Activated CD4-positive, alpha-beta memory T cell treated with anti-CD3 and anti-CD28 coated beads for 36 hours (primary cell): ENCODE measurements at regions not wholly inside any gene's neighbourhood (a gene's known extent, or its start where the extent isn't known, plus 50 kb on each side); places are given as distances from the start of the nearest gene placed in this dataset.
"Not testable (repeated sequence)": the region's sequence is repeated elsewhere in the genome, so short reads cannot be mapped to it uniquely, and the experiment has no call there.

Source experiments
- CTCF ChIA-PET: fragments of 350-600 bp; sonication (Branson Sonifier 250); formaldehyde crosslinking; loops from one replicate; lab custom pipeline; 2021; ENCODE audit warnings: antibody characterized with exemption, inconsistent platforms; lab: Charles Lee
- POLR2A ChIA-PET: fragments of 350-600 bp; sonication (Branson Sonifier 250); formaldehyde crosslinking; loops from one replicate; lab custom pipeline; 2021; ENCODE audit warnings: antibody characterized with exemption; lab: Charles Lee
- DNase-seq: peaks from one replicate; pipeline ENCODE4 v3.0.0-alpha.2; 2020
- H3K27ac Mint-ChIP-seq: one replicate; pipeline ENCODE4 v1.8.0; 2021; ENCODE audit warnings: mixed read lengths
- H3K27me3 Mint-ChIP-seq: one replicate; pipeline ENCODE4 v1.8.0; 2021; ENCODE audit warnings: mixed read lengths
- H3K36me3 Mint-ChIP-seq: one replicate; pipeline ENCODE4 v1.8.0; 2021; ENCODE audit warnings: mixed read lengths
- H3K4me1 Mint-ChIP-seq: one replicate; pipeline ENCODE4 v1.8.0; 2021; ENCODE audit warnings: low read depth, mixed read lengths
- H3K4me3 Mint-ChIP-seq: one replicate; pipeline ENCODE4 v1.8.0; 2021; ENCODE audit warnings: mild to moderate bottlenecking, mixed read lengths
- H3K9me3 Mint-ChIP-seq: one replicate; pipeline ENCODE4 v1.8.0; 2021; ENCODE audit warnings: mixed read lengths
- intact Hi-C: fragments of 100-400 bp; cut with micrococcal nuclease; formaldehyde crosslinking; loops from one replicate; pipeline ENCODE4 v1.15.1; 2023

DNA sequence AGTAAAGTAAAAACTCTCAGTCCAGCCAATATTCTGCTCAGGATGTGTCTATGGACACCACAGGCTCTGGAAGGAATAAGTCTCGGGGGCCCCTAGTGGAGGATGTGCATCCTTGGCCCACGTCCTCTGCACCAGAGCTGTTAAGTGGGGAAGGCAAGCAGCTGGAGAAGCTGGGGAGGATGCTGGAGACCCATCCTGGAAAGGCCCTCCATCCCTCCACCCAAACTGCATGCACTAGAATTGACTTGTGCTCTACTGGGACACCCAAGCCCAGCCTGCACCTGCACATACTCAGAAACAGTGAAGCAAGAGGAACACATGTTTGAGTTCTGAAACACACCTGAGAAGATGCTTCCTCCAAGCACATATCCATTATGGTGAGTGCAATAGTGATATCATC lies 307.8 kb downstream of the TSHZ3 start:
- H3K27ac Mint-ChIP-seq, result no peak overlapping the region
- POLR2A ChIA-PET, result no interaction called here
- no peaks in the 10 kb centered on the region for H3K4me1 Mint-ChIP-seq
- no peak for DNase-seq
- no peaks in the 10 kb centered on the region for H3K9me3 Mint-ChIP-seq
- intact Hi-C loops, result no loop called here
- H3K27me3 Mint-ChIP-seq, result peaks cover 13% of the 10 kb centered on the region
- H3K4me3 Mint-ChIP-seq, result no peak overlapping the region
- CTCF ChIA-PET, result interaction anchor here (1.1 kb wide), 1 partner anchor 11 kb away, joined by 3 read pairs; no protein-coding TSS in a partner anchor
- H3K36me3 Mint-ChIP-seq, result no peaks in the 10 kb centered on the region

DNA sequence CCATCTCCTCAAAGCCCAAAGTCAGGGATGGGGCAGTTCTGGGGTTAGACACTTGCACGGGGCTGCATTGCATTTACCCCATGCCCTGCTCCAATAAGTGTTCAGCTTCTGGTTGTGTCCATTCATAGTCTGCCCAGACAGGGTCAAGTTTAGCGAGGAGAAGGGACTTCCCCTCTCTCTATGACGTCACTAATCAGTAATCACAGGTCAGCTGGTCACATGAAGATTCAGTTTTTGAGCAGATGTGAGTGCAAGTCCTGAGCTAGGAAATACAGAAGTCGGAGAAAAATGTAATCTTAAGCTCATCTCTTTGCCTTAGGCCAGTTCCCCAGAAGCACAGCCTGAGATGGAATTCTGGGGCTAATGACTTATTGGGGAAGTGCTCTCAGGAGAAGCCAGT lies 310.1 kb downstream of the TSHZ3 start:
- ChIA-PET CTCF (no interaction called here), POLR2A (interaction anchor here (1.1 kb wide), 1 partner anchor 10 kb away, joined by 3 read pairs; no protein-coding TSS in a partner anchor)
- H3K27me3 Mint-ChIP-seq, result peaks cover 13% of the 10 kb centered on the region
- H3K27ac Mint-ChIP-seq, result no peak overlapping the region
- no peaks in the 10 kb centered on the region for H3K4me1 Mint-ChIP-seq
- H3K36me3 Mint-ChIP-seq, result no peaks in the 10 kb centered on the region
- DNase-seq, result no peak
- H3K9me3 Mint-ChIP-seq, result no peaks in the 10 kb centered on the region
- intact Hi-C loops, result no loop called here
- H3K4me3 Mint-ChIP-seq, result no peak overlapping the region

DNA sequence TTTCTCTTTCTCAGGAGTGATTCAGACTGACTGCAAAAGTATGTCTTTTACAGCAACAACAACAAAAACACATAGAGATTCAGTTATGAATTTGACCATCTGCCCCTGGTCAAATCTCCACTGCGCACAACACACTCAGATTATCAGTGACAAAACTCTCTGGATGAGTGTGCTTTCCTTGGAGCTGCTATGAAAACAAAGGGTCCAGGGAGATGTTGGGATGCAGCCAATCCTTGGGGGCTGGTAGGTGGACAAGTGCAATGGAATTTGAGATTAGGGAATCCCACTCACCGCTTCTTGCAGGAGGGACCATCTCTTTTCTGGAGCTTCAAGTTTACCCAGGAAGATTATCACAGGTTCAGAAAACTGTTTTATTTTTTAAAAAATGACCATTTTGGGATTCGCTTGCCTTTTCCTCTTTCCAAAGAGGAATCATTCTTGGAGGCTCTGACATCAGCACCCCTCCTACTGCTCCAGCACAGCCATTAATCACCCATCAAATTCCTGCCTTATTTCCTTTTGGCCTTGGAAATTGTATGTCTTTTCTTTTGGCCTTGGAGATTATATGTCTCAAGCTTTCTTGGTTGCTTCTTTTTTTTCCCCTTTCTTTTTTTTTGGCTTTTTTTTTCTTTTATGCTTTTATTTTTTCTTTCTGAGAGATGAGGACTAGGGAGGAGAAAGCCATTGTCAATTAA lies 311.8 kb downstream of the TSHZ3 start:
- Mint-ChIP-seq H3K9me3 (no peaks in the 10 kb centered on the region), H3K27ac (no peak overlapping the region), H3K36me3 (no peaks in the 10 kb centered on the region), H3K4me3 (no peak overlapping the region), H3K27me3 (peaks cover 14% of the 10 kb centered on the region), H3K4me1 (no peaks in the 10 kb centered on the region)
- no peak for DNase-seq
- POLR2A ChIA-PET, result no interaction called here
- intact Hi-C loops, result no loop called here
- CTCF ChIA-PET, result no interaction called here

DNA sequence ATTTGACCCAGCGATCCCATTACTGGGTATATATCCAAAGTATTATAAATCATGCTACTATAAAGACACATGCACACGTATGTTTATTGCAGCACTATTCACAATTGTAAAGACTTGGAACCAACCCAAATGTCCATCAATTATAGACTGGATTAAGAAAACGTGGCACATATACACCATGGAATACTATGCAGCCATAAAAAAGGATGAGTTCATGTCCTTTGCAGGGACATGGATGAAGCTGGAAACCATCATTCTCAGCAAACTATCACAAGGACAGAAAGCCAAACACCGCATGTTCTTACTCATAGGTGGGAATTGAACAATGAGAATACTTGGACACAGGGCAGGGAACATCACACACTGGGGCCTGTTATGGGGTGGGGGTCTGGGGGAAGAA lies 317.8 kb downstream of the TSHZ3 start:
- H3K27me3 Mint-ChIP-seq, result peaks cover 12% of the 10 kb centered on the region
- H3K36me3 Mint-ChIP-seq, DNase-seq, H3K27ac Mint-ChIP-seq, intact Hi-C loops, H3K9me3 Mint-ChIP-seq, H3K4me1 Mint-ChIP-seq, H3K4me3 Mint-ChIP-seq, POLR2A ChIA-PET, CTCF ChIA-PET: not testable (repeated sequence)

DNA sequence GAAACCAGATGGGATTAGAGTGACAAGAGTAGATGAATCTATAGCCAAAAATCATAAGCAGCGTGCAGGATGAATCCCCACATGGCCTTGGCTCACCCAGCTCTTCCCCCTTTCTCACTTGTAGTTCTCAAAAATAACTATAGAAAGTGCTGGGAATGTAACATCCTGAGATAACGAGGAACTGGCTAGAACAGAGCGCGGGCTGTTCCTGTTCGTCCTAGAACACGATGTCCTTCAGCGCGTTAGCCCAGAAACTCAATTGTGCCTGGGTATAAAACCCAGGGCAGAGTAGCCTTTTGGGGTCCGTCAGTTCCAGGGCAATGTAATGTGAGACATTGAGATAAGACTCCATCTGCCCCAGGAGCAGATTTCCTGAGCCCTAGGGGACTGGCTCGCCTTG lies 326.2 kb downstream of the TSHZ3 start:
- peaks cover 17% of the 10 kb centered on the region for H3K27me3 Mint-ChIP-seq
- no peak overlapping the region for H3K4me3 Mint-ChIP-seq
- no peaks in the 10 kb centered on the region for H3K9me3 Mint-ChIP-seq
- intact Hi-C loops, result no loop called here
- H3K36me3 Mint-ChIP-seq, result no peaks in the 10 kb centered on the region
- no peak for DNase-seq
- ChIA-PET CTCF (no interaction called here), POLR2A (no interaction called here)
- no peaks in the 10 kb centered on the region for H3K4me1 Mint-ChIP-seq
- no peak overlapping the region for H3K27ac Mint-ChIP-seq

DNA sequence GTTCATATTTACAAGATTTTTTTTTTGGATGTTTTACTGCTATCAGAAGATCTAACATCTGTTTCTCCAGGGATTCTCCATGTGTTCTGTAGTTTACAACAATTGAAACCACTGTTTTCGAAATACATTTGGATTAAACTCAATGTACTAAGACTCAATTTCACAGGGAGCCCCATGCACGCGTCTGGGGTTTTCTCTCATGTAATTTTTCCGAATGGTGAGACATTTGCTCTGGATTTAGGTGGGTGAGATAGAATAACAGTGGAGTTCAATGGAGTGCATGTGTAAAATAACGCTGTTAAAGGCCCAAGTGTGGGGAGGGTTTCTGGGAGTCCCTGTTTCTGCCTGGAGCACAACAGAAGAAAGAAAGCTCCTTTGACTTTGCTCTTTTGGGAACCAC lies 330.3 kb downstream of the TSHZ3 start:
- DNase-seq, result no peak
- intact Hi-C loops, result no loop called here
- no peaks in the 10 kb centered on the region for H3K4me1 Mint-ChIP-seq
- CTCF ChIA-PET, result no interaction called here
- H3K36me3 Mint-ChIP-seq, result no peaks in the 10 kb centered on the region
- no peaks in the 10 kb centered on the region for H3K9me3 Mint-ChIP-seq
- no peak overlapping the region for H3K27ac Mint-ChIP-seq
- H3K4me3 Mint-ChIP-seq, result no peak overlapping the region
- peaks cover 15% of the 10 kb centered on the region for H3K27me3 Mint-ChIP-seq
- POLR2A ChIA-PET, result no interaction called here

DNA sequence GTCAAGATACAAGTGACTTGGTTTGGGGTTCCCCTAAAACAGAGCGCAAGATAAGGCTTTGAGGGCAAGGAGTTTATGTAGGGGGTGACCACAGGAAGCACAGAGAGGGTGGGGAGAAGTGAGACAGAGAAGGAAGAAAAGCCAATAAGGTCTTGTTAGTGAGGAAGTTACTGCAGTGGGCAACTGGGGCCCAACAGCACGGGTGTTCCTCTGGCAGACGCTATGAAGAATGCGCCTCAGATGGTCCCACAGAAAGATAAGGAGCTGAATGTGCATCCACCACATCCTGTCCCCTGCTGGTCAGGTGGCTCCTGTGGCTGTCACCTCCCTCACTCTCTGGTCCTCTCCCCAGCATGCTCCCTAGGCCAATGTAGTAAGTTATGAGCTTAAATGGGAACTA lies 333.5 kb downstream of the TSHZ3 start:
- intact Hi-C loops, result no loop called here
- no peaks in the 10 kb centered on the region for H3K9me3 Mint-ChIP-seq
- DNase-seq, result no peak
- no peak overlapping the region for H3K4me3 Mint-ChIP-seq
- peaks cover 18% of the 10 kb centered on the region for H3K27me3 Mint-ChIP-seq
- H3K27ac Mint-ChIP-seq, result no peak overlapping the region
- no peaks in the 10 kb centered on the region for H3K36me3 Mint-ChIP-seq
- POLR2A ChIA-PET, result no interaction called here
- CTCF ChIA-PET, result interaction anchor here (0.6 kb wide), 1 partner anchor 1209 kb away, joined by 3 read pairs; no protein-coding TSS in a partner anchor
- H3K4me1 Mint-ChIP-seq, result no peaks in the 10 kb centered on the region

DNA sequence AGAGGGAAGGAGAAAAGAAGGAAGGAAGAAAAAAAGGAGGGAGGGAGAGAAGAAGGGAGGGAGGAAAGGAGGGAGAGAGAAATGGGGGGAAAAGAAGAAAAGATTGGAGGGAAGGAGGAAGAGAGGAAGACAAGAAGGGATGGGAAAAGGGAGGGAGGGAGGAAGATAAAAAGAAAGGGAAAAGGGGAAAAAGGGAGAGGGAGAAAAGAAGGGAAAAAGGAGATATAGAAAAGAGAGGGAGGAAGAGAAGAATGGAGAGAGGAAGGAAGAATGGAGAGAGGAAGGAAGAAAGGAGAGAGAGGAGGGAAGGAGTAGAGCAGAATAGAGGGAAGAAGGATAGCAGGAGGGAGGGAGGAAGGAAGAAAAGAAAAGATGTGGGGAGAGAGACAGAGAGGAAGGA lies 334.6 kb downstream of the TSHZ3 start:
- intact Hi-C loops, result no loop called here
- Mint-ChIP-seq H3K36me3 (no peaks in the 10 kb centered on the region), H3K4me3 (no peak overlapping the region), H3K9me3 (no peaks in the 10 kb centered on the region), H3K4me1 (no peaks in the 10 kb centered on the region), H3K27me3 (peaks cover 10% of the 10 kb centered on the region), H3K27ac (no peak overlapping the region)
- POLR2A ChIA-PET, result no interaction called here
- CTCF ChIA-PET, result no interaction called here
- DNase-seq, result no peak

DNA sequence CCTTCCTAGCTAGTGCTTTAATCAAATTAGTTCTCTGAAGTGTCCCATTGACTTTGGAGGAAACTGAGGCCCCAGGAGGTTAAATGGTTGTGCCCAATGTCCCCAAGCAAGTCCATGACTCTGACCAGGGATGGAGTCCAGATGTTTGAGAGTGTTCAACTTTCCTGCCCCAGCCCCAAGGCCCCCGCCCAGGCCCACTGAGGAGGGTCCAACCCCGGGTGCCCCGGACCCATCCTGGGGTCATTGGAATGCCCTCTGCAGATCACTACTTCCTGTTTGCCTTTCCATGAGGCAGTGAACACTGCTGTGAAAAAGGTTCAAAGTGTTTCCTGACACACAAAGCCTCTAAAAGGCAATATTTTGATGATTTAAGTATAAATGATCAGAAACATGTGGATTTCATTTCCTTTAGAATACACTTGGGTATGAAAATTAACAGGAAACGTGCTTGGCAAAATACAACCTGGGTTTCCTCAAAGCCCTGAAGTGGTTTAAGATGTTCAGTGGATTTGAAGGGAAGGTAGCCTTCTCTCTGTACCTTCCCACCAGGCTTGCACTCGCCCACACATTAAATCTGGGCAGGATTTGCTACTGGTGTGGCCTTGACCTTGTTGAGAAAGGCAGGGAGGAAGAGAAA lies 335.7 kb downstream of the TSHZ3 start:
- H3K27me3 Mint-ChIP-seq, result peaks cover 8% of the 10 kb centered on the region
- intact Hi-C loops, result no loop called here
- no peak overlapping the region for H3K4me3 Mint-ChIP-seq
- no peak for DNase-seq
- no peaks in the 10 kb centered on the region for H3K9me3 Mint-ChIP-seq
- H3K27ac Mint-ChIP-seq, result no peak overlapping the region
- ChIA-PET POLR2A (no interaction called here), CTCF (no interaction called here)
- H3K36me3 Mint-ChIP-seq, result no peaks in the 10 kb centered on the region
- H3K4me1 Mint-ChIP-seq, result no peaks in the 10 kb centered on the region

DNA sequence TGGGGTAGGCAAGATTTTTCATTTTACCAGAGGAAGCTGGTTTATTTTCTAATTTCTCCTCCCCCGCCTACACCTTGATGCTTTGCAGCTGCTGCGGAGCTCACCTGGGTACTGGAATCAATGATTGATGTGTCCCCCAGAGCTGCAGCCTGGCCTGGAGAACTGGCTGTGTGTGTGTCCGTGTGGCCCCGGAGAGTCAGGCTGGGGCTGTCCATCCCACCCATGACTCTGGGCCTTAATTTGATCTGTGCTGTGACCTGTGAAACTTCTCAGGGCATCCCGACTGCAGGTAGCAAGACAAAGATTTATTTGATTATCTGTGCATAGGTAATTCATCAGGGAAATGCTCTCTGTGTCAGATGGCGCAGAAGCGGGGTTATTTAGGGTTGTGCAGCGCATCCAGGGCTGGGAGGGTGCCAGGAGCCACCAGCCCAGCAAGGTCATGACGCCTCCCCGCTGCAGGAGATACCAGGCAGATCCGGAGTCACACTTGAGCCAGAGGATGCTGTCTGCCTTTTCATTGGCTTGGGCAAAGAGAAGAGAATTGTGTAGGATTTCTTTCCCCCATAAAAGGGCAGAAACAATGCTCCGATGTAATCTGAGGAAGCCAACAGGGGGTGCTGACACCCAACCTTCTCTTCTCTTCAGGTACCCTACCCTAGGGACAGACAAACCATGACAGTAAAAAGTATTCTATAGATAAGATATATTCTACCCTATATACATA lies 346.6 kb downstream of the TSHZ3 start:
- Mint-ChIP-seq H3K9me3 (peaks cover 7% of the 10 kb centered on the region), H3K4me1 (no peaks in the 10 kb centered on the region), H3K27ac (no peak overlapping the region), H3K4me3 (no peak overlapping the region), H3K36me3 (no peaks in the 10 kb centered on the region), H3K27me3 (peaks cover 7% of the 10 kb centered on the region)
- ChIA-PET POLR2A (no interaction called here), CTCF (no interaction called here)
- intact Hi-C loops, result no loop called here
- DNase-seq, result no peak

DNA sequence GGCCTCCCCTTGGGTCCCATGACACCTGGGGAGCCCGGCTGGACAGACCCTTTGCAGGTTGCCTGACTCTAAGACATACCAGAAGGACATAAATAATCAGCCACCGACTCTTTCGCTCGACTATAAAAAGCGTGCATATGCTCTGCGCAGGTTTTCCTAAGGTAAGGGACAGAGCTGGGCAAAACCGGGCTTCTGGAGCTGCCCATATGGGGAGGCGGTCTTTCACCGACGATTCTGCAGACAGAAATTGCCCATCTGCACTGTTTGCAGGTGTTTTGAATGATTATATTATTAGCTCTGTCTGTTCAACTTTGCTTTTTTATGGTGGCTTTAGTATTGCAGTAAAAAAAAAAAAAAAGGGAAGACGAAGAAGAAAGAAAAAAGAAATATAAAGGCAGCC lies 347.2 kb downstream of the TSHZ3 start:
- intact Hi-C loops, result no loop called here
- no peak for DNase-seq
- H3K4me3 Mint-ChIP-seq, result no peak overlapping the region
- peaks cover 7% of the 10 kb centered on the region for H3K27me3 Mint-ChIP-seq
- POLR2A ChIA-PET, result no interaction called here
- peaks cover 7% of the 10 kb centered on the region for H3K9me3 Mint-ChIP-seq
- H3K4me1 Mint-ChIP-seq, result no peaks in the 10 kb centered on the region
- no peak overlapping the region for H3K27ac Mint-ChIP-seq
- CTCF ChIA-PET, result no interaction called here
- no peaks in the 10 kb centered on the region for H3K36me3 Mint-ChIP-seq

DNA sequence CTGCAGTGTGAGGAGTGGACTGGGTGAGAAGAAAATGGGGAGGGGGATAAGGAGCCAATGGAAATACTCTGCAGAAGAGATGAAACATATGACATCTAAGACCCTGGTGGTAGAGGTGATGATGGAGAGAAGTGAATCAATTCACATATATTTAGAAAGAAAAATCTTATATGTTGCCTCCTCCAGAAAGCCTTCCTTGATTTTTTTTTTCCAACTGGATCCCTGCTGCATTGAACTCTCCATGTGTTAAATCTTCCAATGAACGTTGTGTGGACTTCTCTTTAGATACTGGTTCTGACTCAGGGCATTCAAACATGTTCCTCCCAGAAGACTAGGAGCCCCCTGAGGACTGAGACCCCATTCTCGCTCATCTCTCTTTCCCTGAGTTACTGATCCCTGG lies 348.3 kb downstream of the TSHZ3 start:
- Mint-ChIP-seq H3K36me3 (no peaks in the 10 kb centered on the region), H3K4me1 (no peaks in the 10 kb centered on the region), H3K4me3 (no peak overlapping the region), H3K27ac (no peak overlapping the region), H3K27me3 (peaks cover 7% of the 10 kb centered on the region), H3K9me3 (peaks cover 7% of the 10 kb centered on the region)
- ChIA-PET CTCF (no interaction called here), POLR2A (no interaction called here)
- no peak for DNase-seq
- intact Hi-C loops, result no loop called here
